GM19351 (cell line): ENCODE measurements at regions not wholly inside any gene's neighbourhood (a gene's known extent, or its start where the extent isn't known, plus 50 kb on each side); places are given as distances from the start of the nearest gene placed in this dataset.
"Not testable (repeated sequence)": the region's sequence is repeated elsewhere in the genome, so short reads cannot be mapped to it uniquely, and the experiment has no call there.

Source experiments
- ATAC-seq: cut with Tn5 transposase; IDR thresholded peaks from one replicate; pipeline ENCODE4 v1.9.1; 2021; ENCODE audit warnings: mild to moderate bottlenecking, moderate library complexity; ENCODE audit not compliant: unreplicated experiment

DNA sequence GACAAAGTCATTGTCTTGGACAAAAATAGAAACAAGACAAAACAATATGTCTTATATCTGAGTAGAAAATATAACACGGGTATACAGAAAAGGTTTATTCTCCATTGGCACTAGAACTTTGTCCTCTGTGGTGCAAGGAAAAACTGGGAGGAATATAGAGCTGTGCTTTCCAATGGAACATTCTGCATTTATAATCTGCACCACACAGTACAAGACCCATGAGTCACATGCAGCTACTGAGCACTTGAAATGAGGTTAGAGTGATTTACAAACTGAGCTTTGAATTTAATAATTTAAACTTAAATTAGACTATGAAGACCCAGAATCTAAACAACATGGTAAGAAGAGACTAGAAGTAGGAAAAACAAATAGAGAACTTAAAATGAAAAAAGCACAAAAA, 86.1 kb downstream of the RAP2A start:
- ATAC-seq = no peak

DNA sequence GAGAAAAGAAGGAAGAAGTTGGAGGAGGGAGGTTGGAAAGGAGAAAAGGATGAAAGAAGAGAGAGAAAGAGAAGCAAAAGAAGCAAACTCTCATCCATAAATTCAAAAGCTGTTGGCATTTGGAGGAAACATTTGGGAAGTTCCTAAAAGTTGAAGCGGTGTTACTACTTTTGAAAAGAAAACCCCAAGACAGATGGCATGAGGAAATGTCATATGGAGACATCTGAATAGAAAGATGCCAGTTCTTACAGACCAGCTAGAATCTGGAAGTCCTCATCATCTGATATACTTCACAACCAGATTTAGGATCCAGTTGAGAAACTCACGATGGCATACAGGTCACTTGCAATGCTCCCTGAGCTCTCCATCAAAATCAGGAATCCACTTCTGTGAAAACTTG, 86.9 kb downstream of the RAP2A start:
- no peak for ATAC-seq

DNA sequence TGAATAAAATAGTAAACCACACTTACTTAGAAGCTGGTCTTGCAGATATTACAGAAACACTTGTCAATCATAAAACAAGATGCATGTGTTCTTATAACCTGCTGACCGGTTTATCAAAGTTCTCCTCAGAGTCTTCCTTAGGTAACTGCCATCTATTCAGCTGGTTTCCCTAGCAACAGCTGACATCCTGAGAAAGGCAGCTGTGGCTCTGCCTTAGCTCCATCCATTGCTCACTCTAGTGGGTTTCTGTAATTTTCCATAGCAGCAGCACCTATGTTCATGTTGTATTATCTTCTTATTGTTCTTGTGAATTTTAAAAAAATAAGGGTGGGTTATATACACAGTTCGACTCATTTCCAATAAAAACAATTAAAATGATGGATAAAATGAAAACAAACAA, 87.8 kb downstream of the RAP2A start:
- no peak for ATAC-seq

DNA sequence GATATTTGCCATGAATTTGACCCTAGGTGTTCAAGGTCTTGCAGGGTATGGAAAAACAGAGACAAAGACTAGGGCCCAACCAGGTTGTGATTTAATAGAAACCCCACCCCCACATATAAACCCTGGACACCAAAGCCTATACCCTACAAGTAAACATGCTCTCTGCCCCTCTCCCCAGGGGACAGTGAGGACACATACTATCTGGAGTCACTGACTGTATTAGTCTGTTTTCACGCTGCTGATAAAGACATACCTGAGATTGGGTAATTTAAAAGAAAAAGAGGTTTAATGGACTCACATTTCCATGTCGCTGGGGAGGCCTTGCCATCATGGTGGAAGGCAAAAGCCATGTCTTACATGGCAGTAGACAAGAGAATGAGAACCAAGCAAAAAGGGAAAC, 88.3 kb downstream of the RAP2A start:
- ATAC-seq = no peak

DNA sequence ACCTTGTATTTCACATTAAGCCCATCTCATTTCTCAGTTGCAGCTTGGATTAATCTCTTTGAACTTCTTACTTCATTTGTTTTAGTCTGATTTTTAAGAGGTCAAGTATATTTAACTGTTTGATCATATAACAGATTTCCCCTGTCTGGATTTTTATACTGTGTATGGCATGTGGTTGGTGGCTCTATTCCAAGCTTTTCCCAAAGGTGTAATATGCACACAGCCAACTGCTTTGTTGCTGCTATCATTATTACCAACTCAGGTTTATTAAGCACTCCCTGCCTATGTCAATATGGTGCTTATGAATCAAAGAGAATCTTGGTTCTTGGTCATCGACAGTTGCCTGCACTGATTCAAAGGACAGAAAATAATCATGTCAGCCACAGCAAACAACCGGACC, 92.6 kb downstream of the RAP2A start:
- no peak for ATAC-seq

DNA sequence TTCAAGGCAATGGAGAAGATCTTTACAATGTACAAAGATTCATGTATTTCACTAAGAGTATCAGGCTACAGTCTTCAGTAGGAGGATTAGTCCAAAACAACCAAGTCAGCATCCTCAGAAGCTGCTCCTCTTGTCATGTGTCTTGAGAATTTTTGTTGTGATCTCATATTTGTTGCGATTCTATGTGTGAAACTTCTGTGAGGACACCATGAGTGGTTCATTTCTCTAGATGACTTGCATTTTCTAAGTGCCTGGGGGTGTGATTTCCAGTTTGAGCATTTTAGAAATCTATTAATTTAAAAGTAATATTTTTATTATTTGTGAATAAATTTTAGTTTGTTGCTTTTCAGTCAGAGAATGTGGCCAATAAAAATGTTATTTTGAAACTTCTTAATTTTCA, 94.5 kb downstream of the RAP2A start:
- ATAC-seq = peak; percentile 85

DNA sequence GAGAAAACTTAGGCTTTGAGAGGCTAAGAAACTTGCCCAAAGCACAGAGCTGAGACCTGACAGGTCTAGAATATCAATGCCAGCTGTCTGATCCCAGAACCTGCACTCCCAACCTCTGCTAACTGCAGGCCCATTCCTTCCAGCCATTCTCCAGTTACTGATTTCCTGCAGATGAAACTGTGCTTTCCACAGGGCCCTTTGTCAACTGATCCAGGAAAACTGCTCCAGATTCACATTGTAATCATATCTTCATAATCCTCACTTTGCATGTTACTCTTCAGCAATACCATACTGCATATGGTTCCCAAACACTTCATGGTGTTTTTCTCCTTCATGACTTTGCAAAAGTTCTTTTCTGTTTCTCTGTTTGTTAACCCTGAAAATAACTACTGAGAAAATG, 100.6 kb downstream of the RAP2A start:
- ATAC-seq = no peak

DNA sequence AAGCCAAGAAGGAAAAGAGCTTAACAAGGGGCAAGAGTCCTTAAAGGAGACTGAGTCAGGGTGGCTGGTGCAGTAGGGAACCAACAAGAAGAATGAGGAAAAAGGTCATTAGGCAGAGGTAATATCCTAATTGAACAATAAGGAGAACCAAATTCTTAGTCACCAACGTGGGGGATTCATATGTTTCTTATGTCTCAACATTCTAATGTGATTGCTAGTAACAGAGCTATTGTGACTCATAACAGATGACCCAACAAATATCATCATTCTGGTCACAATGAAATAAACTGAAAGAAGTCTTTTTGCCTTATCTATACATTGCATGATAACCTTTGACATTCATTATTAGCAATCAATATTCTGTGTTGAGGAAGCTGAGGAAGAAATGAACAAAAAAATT, 101.6 kb downstream of the RAP2A start:
- no peak for ATAC-seq

DNA sequence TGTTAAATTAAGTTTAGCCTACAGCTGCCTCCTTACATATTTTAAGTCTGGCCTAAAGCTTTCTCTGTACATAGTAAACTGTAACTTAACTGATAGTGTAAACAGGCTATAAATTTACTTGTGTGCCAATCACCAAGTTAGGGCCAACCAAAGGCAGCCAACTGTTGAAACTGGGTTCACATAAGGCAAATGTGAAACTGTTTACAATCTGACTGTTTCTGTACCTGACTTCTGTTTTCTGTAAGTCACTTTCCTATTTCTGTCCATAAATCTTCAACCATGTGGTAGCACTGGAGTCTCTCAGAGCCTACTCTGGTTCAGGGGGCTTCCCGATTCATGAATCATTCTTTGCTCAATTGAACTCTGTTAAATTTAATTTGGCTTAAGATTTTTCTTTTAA, 103.1 kb downstream of the RAP2A start:
- ATAC-seq = peak; percentile 79

DNA sequence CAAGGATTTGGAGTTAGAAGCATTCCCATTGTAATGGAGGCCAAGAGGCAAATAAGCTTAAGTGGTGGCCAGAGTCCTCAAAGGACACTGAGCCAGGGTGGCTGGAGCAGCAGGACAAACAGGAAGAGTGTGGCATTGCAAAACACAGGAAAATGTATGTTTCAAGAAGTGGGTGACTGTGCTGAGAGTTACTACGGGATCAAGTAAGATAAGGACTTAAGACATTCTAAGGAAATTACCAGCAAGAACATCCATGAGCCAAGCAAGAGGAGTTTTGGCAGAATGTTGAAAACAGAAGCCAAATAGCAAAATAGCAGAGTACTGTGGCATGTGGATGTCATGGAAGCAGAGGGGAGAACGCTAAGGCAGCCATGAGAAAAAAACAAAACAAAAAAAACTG, 104.2 kb downstream of the RAP2A start:
- ATAC-seq = no peak

DNA sequence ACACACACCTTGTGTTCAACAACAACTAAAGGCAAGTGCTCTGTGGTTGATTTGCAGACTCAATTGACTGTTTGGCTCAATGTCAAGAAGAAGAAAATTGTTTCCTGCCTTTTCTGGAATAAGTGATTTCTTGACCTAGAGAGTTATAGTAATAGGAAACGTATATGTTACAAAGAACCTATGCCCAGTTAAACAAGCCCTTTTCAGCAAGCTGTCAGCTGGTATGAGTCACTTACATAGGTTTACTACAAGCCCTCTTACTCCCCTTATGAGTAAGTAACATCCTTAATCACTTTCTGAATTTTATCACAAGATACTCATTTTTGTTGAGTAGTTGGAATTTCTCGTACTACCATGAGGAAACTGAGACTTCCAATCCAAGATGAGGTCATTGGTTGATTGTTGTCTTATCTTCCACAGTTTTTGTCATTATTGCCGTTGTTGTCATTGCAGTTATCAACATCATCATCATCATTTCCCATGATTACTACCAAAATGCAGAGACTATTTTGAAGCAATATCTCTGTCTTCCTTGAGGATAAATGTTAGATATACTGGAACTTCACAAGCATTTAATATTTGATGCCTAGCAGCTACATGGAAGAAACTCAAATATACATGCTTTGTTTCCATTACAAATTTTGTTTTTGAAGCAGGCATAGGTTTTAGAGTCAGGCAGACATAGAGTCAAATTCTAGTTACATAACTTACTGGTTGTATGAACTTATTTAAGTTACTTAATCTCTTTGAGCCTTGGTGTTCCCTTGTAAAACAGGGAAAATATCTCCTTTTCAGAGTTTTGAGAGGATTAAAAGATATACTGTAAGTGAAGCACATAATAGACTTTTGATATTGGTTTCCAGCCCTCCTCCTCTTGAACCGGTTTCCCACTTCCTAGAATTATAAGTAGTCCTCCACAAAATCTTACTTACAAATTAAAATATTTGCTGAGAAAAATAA, 106.0 kb downstream of the RAP2A start:
- ATAC-seq = peak; percentile 57

DNA sequence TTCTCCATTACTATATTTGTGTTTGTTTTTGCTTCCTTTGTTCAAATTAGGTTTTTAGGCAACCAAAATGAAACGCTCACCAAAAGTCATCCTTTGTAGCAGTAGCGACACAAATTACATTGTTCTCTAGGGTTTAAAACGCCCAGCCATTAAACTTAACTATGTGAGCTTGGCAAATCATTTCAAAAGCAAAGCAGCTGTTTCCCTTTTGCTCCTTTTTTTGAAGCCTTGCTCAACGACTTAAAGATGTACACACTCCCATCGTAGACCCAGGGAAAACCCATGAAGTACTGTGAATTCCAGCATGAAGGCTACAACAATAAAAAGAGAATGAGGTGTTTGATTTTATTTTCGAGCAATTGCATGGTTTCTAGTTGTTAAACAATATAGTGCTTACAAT, 106.7 kb downstream of the RAP2A start:
- no peak for ATAC-seq

DNA sequence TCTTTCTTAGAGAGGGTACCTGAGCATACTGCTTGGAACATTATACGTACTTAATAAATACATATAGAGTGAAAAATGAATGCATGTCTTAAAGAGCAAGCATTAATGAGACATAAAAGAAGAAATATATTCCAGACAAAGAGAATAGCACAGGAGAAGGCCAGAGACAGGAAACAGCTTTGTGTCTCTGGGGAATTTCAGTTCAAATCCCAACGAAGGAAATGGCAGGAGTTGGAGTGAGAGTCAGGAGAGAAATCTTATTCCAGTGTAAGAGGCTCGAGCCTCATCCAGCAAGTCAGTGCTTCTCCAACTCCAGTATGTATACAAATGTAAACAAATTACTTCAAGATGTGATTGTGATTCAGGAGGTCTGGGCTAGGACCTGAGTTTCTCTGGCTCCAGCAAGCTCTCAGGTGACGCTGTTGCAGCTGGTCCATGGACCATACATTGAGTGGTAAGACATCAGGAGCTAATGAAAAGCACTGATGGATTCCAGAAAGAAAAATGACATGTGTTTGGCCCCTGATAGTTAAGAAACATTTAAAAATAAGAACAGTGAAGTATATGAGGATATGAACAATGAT, 108.2 kb downstream of the RAP2A start:
- no peak for ATAC-seq

DNA sequence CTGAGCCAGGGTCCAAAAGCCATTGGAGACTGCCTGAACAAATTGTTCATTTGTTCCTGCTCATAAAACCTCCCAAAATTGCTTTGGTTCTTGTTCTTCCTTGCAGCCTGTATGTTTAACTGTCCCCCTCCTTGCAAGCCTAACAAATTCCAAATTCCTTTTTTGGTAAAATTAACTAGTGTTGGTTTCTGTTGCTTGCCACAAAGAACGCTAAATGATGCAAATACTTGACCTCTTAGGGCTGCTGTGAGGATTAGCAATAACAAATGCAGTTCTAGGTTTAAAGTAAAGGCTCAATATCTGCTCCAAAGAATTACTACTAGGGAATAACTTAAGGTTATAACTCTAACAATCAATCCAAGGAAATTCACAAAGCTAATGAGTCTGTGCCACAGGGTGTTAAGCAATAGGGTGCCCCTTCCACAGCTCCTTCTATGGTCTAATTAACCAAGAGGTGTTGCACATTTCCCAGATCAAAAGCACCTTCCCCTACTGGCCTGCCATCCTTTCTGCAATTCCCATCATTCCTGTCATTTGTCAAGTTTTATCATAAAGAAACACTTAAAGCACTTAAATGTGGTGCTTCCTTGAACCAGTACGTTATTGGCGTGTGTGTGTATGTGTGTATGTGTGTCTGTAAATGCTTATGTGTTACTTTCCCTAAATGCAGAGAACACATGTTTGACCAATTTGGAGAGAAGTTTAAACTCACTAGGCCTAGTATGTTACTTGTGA, 110.2 kb downstream of the RAP2A start:
- ATAC-seq = no peak

DNA sequence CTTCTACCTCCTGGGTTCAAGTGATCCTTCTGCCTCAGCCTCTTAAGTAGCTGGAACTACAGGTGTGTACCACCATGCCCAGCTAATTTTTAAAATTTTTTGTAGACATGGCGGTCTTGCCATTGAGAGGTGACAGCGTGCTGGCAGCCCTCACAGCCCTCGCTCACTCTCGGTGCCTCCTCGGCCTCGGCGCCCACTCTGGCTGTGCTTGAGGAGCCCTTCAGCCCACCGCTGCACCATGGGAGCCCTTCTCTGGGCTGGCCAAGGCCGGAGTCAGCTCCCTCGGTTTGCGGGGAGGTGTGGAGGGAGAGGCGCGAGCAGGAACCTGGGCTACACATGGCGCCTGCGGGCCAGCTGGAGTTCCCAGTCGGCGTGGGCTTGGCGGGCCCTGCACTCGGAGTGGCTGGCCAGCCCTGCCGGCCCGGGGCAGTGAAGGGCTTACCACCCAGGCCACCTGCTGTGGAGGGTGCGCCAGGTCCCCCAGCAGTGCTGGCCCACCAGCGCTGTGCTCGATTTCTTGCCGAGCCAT, 111.1 kb downstream of the RAP2A start:
- not testable (repeated sequence) for ATAC-seq

DNA sequence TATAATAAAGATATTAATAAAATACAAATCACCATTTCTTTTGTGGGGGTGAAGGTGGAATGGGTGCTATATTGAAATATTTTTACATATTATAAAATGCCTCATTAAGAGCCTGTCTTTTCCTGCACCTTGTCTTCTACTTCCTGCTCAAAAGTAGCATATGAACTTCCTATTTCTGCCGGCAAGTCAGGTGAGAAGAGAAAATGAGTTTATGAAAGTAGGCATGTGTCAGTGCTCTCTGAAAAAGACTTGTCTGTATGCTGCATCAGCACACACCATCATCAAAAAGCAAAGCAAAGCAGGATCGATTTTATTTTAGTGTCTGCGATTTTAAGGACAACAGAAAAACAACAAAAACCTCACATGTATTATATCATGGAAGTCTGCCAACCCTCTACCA, 114.2 kb downstream of the RAP2A start:
- peak; percentile 68 for ATAC-seq

DNA sequence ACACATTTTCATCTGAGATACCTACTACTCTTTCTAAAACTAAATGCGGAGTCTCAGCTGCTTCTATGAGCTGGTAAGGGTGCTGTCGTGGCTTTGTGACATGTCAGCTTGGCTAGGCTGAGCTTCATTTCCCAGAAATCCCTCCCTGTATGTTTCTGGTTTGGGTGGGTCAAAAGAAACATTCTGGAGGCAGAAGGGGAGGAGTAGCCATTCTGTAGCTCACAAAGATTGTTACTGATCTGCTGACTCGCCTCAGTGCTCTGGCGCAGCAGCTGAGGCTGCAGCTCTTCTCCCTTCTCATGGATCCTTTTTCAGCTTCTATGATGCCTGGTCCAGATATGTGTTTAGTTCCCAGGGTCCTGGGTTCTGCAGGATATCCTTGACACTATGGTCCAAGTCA, 114.7 kb downstream of the RAP2A start:
- ATAC-seq = no peak

DNA sequence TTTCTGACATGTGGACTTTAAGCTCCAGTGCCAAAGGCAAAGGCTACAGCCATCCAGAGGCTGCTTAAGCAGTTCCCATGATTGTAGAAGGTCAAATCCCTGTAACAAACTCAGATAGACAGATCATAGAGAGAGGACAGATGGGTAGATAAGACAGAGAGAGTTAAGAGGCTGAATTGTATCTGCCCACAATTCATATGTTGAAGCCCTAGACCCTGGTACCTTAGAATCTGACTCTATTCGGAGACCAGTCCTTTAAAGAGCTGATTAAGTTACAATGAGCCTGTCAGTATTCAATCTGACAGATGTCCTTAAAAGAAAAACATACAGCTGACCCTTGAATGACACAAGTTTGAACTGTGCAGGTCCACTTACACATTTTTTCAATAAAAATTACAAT, 115.2 kb downstream of the RAP2A start:
- no peak for ATAC-seq

DNA sequence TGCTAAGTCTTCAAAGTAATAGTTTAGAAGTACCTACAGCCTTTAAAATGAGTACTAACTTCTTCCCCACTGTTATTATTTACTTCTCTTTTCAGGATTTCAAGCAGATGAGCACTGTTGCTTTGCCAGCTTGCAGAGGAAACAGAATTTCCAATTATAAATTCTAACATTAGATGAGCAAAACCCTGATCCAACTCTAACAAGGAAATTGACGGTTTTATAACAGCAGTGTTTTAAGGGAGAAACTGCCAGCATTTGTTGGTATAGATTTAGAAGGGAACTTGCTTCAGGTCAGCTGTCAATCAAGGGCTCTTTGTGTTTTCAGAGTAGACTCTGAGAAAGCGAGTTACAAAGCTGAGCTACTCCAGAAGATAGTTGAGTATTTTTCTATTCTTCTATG, 120.5 kb downstream of the RAP2A start:
- no peak for ATAC-seq

DNA sequence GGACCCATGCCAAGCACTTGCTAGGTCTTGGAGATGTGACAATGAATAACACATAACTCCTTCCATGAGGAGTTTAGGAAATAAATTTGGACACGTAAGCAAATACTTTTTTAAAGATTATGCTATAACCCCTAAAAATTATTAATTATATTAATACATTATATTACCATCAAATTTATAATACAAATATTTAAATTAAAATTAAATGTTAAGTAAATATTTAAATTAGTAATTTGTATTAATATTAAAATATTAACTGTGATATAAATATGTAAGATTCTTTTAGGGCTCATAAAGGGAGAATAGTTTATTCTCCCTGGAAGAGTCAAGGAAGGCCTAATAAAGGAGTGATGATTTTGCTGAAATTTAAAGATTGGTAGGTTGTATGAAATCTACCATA, 121.1 kb downstream of the RAP2A start:
- no peak for ATAC-seq

DNA sequence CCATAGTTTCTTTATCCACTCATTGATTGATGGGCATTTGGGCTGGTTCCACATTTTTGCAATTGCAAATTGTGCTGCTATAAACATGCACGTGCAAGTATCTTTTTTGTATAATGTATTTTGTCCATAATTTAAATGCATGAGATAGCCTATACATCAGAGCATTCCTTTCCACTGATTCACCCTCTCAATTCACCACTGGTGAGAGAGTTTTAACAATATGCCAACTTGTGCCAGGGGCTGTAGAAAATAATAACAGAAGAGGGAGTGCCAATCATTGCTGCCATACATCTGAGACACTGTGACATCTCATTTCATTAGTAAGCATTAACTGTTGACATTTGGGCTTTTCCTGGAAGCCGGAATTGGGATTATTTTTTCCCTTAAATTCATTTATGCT, 125.1 kb downstream of the RAP2A start:
- no peak for ATAC-seq

DNA sequence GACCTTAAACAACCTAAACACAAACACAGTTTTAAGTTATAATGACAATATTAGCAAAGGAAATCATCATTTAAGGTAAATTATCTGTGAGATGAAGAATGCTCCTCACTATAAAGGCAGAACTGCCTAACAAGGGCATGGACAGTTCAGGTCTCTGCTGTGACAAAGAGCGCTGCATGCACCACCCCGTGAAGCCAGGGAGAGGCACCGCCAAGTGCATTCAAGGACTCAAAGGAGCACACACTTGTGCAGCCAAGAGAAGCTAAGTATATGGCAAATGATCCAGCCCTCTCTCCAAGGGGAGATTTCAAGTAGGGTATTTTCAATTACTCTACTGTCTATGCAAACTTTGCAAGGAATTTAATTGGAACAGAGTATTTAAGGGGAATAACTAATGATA, 126.0 kb downstream of the RAP2A start:
- ATAC-seq = no peak
